Gastrocnemius medialis (tissue), 4 donors: ENCODE measurements at regions not wholly inside any gene's neighbourhood (a gene's known extent, or its start where the extent isn't known, plus 50 kb on each side); places are given as distances from the start of the nearest gene placed in this dataset.
"Not testable (repeated sequence)": the region's sequence is repeated elsewhere in the genome, so short reads cannot be mapped to it uniquely, and the experiment has no call there.

ENCODE experiments used
- ATAC-seq, 2 donors: fragments of 150-250 bp; one replicate each; pipeline ENCODE4 v1.9.1; 2016
- DNase-seq, 2 donors: peaks; one replicate each; pipeline ENCODE4 v3.0.0-alpha.2; 2019
- H3K27ac ChIP-seq, 4 donors: fragments of 200-600 bp; sonication (generic); 1 replicate in 1 of 4; 2 replicates in 3 of 4; pipeline ENCODE4 v1.5.1; 2016 to 2018; ENCODE audit warnings: mild to moderate bottlenecking in 2 of 4, moderate library complexity in 1 of 4
- H3K27me3 ChIP-seq, 3 donors: fragments of 200-600 bp; sonication (generic) in 2 of 3; 1 replicate in 1 of 3; 2 replicates in 2 of 3; pipeline versions ENCODE4 v1.5.1 to v1.6.0; 2016 to 2019; ENCODE audit warnings: mild to moderate bottlenecking in 1 of 3, moderate library complexity in 1 of 3
- H3K36me3 ChIP-seq, 2 donors: fragments of 200-600 bp; sonication (generic) in 1 of 2; one replicate each; pipeline ENCODE4 v1.5.1; 2017 to 2018
- H3K4me1 ChIP-seq, 2 donors: fragments of 200-600 bp; sonication (generic) in 1 of 2; one replicate each; pipeline ENCODE4 v1.5.1; 2016 to 2017; ENCODE audit warnings: mild to moderate bottlenecking in 2 of 2
- H3K4me3 ChIP-seq, 4 donors: fragments of 200-600 bp; sonication (generic) in 3 of 4; 1 replicate in 1 of 4; 2 replicates in 3 of 4; pipeline ENCODE4 v1.5.1; 2016 to 2019; ENCODE audit warnings: mild to moderate bottlenecking in 2 of 4
- H3K9me3 ChIP-seq, 3 donors: fragments of 200-600 bp; sonication (generic) in 2 of 3; 1 replicate in 1 of 3; 2 replicates in 2 of 3; pipeline ENCODE4 v1.5.1; 2016 to 2019
- POLR2A ChIP-seq, 2 donors: fragments of 450-650 bp; IDR thresholded peaks; one replicate each; pipeline ENCODE4 v1.6.1; 2017; ENCODE audit warnings: antibody characterized with exemption in 2 of 2, mild to moderate bottlenecking in 2 of 2, moderate library complexity in 2 of 2
- in situ Hi-C, 4 donors: fragments of 200-750 bp; cut with MboI; loops; one replicate each; pipeline versions ENCODE4 v1.15.0 to v1.8.0; 2017; ENCODE audit warnings: low sequenced_read_pairs in 4 of 4
- intact Hi-C: fragments of 100-400 bp; cut with DNase I; formaldehyde crosslinking; loops from one replicate; pipeline ENCODE4 v1.15.1; 2023; ENCODE audit warnings: low total_unique reads
- TF ChIP-seq, protein P1 (sequence below), 5 experiments: fragments of 450-650 bp in 3 of 5; fragments of 200-600 bp in 2 of 5; sonication (generic) in 2 of 5; IDR thresholded peaks in 4 of 5; conservative IDR thresholded peaks in 1 of 5; 1 replicate in 4 of 5; 2 replicates in 1 of 5; pipeline ENCODE4 v1.5.1; 2016 to 2019; ENCODE audit warnings: antibody characterized with exemption in 5 of 5, mild to moderate bottlenecking in 3 of 5, moderate library complexity in 3 of 5

DNA sequence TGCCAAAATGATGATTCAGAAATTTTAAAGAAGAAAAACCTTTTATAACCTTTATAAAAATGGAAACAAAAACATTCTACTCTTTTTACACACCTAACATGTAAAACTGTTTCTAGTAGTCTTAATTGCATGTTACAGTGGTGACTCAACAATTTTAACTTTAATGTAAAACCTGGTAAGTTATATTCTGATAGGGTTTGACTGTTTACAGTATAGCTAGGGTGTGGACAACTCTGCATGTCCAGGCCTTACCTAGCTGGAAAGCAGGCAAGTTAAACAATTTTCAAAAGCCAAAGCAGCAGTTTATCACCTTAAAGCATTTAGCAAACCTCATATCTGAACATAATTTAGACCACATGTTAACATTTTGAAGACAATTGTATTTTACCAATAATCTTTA, 328.5 kb downstream of the NEK10 start:
- Histone ChIP-seq H3K9me3 (no peaks in the 10 kb centered on the region), H3K27me3 (no peaks in the 10 kb centered on the region), H3K36me3 (no peaks in the 10 kb centered on the region), H3K4me1 (no peaks in the 10 kb centered on the region), H3K4me3 (no peak overlapping the region), H3K27ac (no peak overlapping the region)
- no peak for TF ChIP-seq POLR2A (IDR thresholded peaks at IDR 0.05)
- TF ChIP-seq, protein P1, sequence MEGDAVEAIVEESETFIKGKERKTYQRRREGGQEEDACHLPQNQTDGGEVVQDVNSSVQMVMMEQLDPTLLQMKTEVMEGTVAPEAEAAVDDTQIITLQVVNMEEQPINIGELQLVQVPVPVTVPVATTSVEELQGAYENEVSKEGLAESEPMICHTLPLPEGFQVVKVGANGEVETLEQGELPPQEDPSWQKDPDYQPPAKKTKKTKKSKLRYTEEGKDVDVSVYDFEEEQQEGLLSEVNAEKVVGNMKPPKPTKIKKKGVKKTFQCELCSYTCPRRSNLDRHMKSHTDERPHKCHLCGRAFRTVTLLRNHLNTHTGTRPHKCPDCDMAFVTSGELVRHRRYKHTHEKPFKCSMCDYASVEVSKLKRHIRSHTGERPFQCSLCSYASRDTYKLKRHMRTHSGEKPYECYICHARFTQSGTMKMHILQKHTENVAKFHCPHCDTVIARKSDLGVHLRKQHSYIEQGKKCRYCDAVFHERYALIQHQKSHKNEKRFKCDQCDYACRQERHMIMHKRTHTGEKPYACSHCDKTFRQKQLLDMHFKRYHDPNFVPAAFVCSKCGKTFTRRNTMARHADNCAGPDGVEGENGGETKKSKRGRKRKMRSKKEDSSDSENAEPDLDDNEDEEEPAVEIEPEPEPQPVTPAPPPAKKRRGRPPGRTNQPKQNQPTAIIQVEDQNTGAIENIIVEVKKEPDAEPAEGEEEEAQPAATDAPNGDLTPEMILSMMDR (IDR thresholded peaks at IDR 0.05 in 4 of 5, conservative IDR thresholded peaks at IDR 0.05 in 1 of 5) = no peak
- DNase-seq (no peak), ATAC-seq (no peak)
- in situ Hi-C loops (no loop called here), intact Hi-C loops (no loop called here)

DNA sequence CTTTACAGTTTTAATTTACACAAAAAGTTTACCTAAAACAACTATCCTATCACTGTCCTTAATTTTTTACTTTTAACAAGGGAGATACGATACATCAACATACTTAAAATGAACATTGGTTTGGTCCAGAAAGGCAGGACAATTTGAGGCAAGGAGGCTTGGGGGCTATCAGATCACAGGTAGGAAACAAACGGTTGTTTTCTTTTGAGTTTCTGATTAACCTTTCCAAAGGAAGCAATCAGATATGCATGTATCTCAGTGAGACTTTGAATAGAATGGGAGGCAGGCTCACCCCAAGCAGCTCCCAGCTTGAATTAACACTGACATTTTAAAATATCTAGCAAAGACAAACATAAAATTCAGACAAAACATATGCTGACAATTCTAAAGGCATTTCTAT, 326.6 kb downstream of the NEK10 start:
- in situ Hi-C loops, H3K9me3 ChIP-seq, H3K27ac ChIP-seq, intact Hi-C loops, H3K36me3 ChIP-seq, H3K4me1 ChIP-seq, ATAC-seq, H3K4me3 ChIP-seq, DNase-seq, H3K27me3 ChIP-seq: not testable (repeated sequence)

DNA sequence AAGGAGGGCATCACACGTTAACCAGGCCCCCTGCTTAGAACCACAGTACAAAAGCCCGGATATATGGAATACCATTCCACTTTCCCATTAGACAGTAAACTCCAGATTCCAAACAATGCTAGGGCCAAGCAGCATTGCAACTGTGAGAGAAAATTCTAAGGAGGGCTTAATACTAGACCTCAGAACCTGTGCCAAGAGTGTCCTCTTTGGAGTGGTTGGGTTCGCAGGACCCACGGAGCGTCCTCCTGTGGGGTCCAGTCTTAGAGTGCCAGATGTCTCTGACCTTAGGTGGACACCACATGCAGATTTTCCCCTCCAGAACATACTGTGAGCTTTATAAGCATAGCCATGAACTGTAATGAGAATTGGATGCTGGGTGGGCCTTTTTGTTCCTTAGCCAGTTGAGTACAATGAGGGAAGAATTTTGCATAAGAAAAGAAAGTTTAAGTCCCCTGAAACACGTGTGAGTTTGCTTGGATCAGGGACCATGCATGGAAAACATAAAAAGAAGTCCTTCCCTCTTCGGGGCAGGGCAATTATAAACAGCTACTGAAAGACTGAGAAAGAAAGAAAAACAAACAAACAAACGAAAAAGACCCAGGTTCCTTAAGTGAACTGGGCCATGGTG, 325.7 kb downstream of the NEK10 start:
- TF ChIP-seq, protein P1 (IDR thresholded peaks at IDR 0.05 in 4 of 5, conservative IDR thresholded peaks at IDR 0.05 in 1 of 5) = no peak
- intact Hi-C loops (no loop called here), in situ Hi-C loops (no loop called here)
- H3K4me3 ChIP-seq = no peak overlapping the region
- H3K27ac ChIP-seq = no peak overlapping the region
- H3K36me3 ChIP-seq = no peaks in the 10 kb centered on the region
- DNase-seq (no peak), ATAC-seq (no peak)
- H3K4me1 ChIP-seq = no peaks in the 10 kb centered on the region
- H3K27me3 ChIP-seq = no peaks in the 10 kb centered on the region
- H3K9me3 ChIP-seq = no peaks in the 10 kb centered on the region

DNA sequence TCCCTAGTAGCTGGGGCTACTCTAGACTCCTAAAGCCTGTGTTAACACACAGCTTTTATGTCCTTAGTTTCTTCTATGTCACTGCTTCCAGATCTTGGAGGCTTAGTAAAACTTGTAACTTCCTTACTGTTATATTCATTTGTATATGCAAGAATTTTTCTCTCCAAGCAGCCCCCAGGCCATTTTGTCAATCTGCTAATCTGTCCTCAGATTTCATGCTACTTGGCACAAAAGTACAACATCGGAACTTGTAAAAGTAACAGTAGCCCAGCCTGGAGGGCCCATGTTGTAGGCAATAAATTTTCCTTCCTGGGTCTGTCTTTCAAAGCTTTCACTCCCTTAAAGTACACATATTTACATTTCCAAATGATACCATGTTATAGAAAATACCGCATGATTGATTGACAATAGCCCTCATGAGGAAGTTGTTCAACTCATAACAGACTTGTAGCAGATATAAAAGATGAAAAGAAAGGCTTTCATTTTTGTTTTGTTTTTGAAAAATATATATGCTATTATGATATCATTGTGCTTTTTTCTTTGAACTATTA, 324.2 kb downstream of the NEK10 start:
- intact Hi-C loops = no loop called here

DNA sequence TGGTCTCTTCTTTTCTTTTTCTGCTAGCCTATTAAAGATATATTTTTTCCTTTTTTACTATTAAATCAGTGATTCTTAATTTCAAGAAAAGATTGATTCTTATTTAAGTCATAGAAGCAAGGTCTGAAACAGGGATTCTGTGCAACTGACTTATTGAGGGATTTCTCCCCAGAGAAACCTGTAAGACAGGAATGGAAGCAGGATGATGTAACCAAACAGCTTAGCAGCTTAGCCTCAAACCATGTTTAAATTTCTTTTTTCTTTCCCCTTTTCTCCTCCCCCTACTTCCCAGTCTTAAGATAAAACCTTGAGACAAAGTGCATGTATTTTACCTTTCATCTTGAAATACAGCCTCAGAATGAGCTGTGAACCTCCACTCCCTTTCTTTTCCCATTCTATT, 322.8 kb downstream of the NEK10 start:
- Histone ChIP-seq H3K4me3 (no peak overlapping the region), H3K9me3 (no peaks in the 10 kb centered on the region), H3K27ac (no peak overlapping the region), H3K27me3 (no peaks in the 10 kb centered on the region), H3K36me3 (no peaks in the 10 kb centered on the region), H3K4me1 (no peaks in the 10 kb centered on the region)
- DNase-seq = no peak
- intact Hi-C loops (no loop called here), in situ Hi-C loops (no loop called here)
- ATAC-seq = no peak
- TF ChIP-seq, protein P1 (IDR thresholded peaks at IDR 0.05 in 4 of 5, conservative IDR thresholded peaks at IDR 0.05 in 1 of 5) = no peak
- no peak for TF ChIP-seq POLR2A (IDR thresholded peaks at IDR 0.05)

More for the DNA sequence above, 324.2 kb downstream of the NEK10 start:
- Histone ChIP-seq H3K9me3 (no peaks in the 10 kb centered on the region), H3K27me3 (no peaks in the 10 kb centered on the region), H3K4me3 (no peak overlapping the region), H3K36me3 (no peaks in the 10 kb centered on the region), H3K27ac (no peak overlapping the region), H3K4me1 (no peaks in the 10 kb centered on the region)
- in situ Hi-C loops = no loop called here
- DNase-seq (no peak), ATAC-seq (no peak)
- no peak for TF ChIP-seq POLR2A (IDR thresholded peaks at IDR 0.05)
- TF ChIP-seq, protein P1 (IDR thresholded peaks at IDR 0.05 in 4 of 5, conservative IDR thresholded peaks at IDR 0.05 in 1 of 5) = no peak
